ENCODE measurements at regions not wholly inside any gene's neighbourhood (a gene's known extent, or its start where the extent isn't known, plus 50 kb on each side); places are given as distances from the start of the nearest gene placed in this dataset.

GRCh38 chr5:40260361-40260760 lies 419.4 kb upstream of the PTGER4 start:
- no peak for TF ChIP-seq CTCF (optimal IDR thresholded peaks at IDR 0.05 in 1 of 3, IDR thresholded peaks at IDR 0.05 in 1 of 3, conservative IDR thresholded peaks at IDR 0.05 in 1 of 3; ENCODE audit: extremely low read depth in 1 of 3, insufficient read depth in 2 of 3, low read length in 3 of 3)
- no peak for TF ChIP-seq EZH2 (IDR thresholded peaks at IDR 0.05; ENCODE audit: low read length)
